Pancreas (tissue), 10 donors: ENCODE measurements at regions not wholly inside any gene's neighbourhood (a gene's known extent, or its start where the extent isn't known, plus 50 kb on each side); places are given as distances from the start of the nearest gene placed in this dataset.

Experiments used
- ATAC-seq, 4 donors: fragments of 200-7000 bp; cut with Tn5 transposase; one replicate each; pipeline versions ENCODE4 v1.8.0 to v1.9.1; 2020; ENCODE audit warnings: mild to moderate bottlenecking in 4 of 4, moderate library complexity in 4 of 4
- DNase-seq, 6 donors: peaks; one replicate each; pipeline ENCODE4 v3.0.0-alpha.2; 2020
- FAIRE-seq: peaks from 2 replicates; lab custom pipeline; 2012; peaks lifted over from hg19 to GRCh38; lab: Jason Lieb, UNC
- H3K27ac ChIP-seq, 4 donors: fragments of 200-600 bp; sonication (generic); 1 replicate in 3 of 4; 2 replicates in 1 of 4; pipeline versions ENCODE4 v1.5.0 to v1.8.0; 2020
- H3K27me3 ChIP-seq, 4 donors: fragments of 200-600 bp; one replicate each; pipeline ENCODE4 v1.8.0; 2021
- H3K36me3 ChIP-seq, 3 donors: fragments of 200-600 bp; sonication (generic) in 1 of 3; one replicate each; pipeline versions ENCODE4 v1.5.0 to v1.8.0; 2020 to 2021
- H3K4me1 ChIP-seq, 3 donors: fragments of 200-600 bp; one replicate each; pipeline ENCODE4 v1.8.0; 2021
- H3K4me3 ChIP-seq, 4 donors: fragments of 200-600 bp; sonication (generic) in 2 of 4; one replicate each; pipeline versions ENCODE4 v1.5.0 to v1.8.0; 2020 to 2021
- H3K9me3 ChIP-seq, 4 donors: fragments of 200-600 bp; one replicate each; pipeline ENCODE4 v1.8.0; 2021
- whole genome bisulfite sequencing, 2 donors: extraction: QIAGEN DNeasy Blood & Tissue Kit; methylation state at CpG; one replicate each; pipeline ENCODE4 v1.1.7; 2013; 5-methylcytosine and 5-hydroxymethylcytosine counted together
- intact Hi-C, 3 donors: fragments of 100-400 bp; cut with DNase I; formaldehyde crosslinking; loops; one replicate each; pipeline versions ENCODE4 v1.11.1 to v1.14.2; 2022
- TF ChIP-seq, protein P1 (sequence below), 4 donors: fragments of 200-600 bp; sonication (generic) in 3 of 4; IDR thresholded peaks; one replicate each; pipeline versions ENCODE4 v1.5.0 to v1.8.0; 2021; ENCODE audit warnings: antibody characterized with exemption in 4 of 4
- donor health status: healthy with polysubstance abuse.
- donor health status: DM: no; HTN: no; CAD: no; lungs with moderate emphysema.
- donor health status: DM: no; HTN: no; CAD: no.
- donor health status: control.
- donor health status: control.
- donor health status: Bipolar disorder and iron deficiency.
- donor health status: DM: yes; HTN: yes; CAD: no.
- donor health status: DM: no; HTN: no; CAD: no.
- donor health status: DM: no; HTN: no; CAD: no.
- donor health status: DM: yes; HTN: yes; CAD: no.

DNA sequence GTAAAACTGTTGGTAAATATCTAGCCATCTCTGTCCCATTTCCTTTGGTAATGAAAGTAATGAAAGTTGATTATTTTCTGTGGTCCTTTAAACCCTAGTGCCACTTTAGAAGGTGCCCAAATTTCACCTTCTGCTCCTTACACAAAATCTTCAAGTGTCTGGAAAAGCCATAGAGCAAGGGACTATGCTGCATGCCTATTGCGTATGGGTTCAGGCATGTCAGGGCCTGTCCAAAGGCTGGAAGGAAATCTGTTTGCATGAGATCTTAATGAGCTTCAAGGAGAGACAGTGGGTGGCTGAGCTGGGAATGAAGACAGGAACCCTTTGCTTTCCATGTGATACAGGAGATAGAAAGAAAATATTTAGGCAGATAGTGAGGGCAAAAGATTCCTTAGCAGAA lies 66.6 kb upstream of the CCN6 start:
- no peaks in the 10 kb centered on the region for H3K4me1 ChIP-seq
- 75 to 77% methylated on average over 1 of the region's 1 CpG for WGBS, 2 donors
- no peak overlapping the region for H3K27ac ChIP-seq
- ATAC-seq = no peak
- intact Hi-C loops = no loop called here
- no peak for DNase-seq
- H3K27me3 ChIP-seq = no peaks in the 10 kb centered on the region
- H3K4me3 ChIP-seq = no peak overlapping the region
- no peaks in the 10 kb centered on the region for H3K36me3 ChIP-seq
- FAIRE-seq = no peak
- H3K9me3 ChIP-seq = no peaks in the 10 kb centered on the region
- TF ChIP-seq, protein P1, sequence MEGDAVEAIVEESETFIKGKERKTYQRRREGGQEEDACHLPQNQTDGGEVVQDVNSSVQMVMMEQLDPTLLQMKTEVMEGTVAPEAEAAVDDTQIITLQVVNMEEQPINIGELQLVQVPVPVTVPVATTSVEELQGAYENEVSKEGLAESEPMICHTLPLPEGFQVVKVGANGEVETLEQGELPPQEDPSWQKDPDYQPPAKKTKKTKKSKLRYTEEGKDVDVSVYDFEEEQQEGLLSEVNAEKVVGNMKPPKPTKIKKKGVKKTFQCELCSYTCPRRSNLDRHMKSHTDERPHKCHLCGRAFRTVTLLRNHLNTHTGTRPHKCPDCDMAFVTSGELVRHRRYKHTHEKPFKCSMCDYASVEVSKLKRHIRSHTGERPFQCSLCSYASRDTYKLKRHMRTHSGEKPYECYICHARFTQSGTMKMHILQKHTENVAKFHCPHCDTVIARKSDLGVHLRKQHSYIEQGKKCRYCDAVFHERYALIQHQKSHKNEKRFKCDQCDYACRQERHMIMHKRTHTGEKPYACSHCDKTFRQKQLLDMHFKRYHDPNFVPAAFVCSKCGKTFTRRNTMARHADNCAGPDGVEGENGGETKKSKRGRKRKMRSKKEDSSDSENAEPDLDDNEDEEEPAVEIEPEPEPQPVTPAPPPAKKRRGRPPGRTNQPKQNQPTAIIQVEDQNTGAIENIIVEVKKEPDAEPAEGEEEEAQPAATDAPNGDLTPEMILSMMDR (IDR thresholded peaks at IDR 0.05) = no peak

DNA sequence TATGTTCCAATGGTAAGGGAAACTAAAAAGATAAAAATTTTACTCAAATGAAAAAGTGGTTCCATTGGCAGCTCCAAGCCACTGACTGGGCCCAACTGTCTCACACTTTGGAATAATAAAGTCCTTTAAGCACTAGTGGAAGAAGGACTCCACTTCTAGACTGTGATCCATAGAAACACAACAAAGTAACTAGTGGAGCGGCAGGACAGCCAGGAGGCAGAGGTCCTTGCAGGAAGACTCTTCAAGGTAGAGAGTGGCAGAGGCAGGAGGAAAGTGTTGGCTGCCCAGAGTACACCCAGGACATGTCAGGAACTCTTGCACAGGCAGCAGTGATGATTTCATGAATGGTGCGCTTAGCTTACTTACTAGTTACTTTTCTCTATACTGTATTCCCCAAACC lies 65.0 kb upstream of the CCN6 start:
- FAIRE-seq (no peak), DNase-seq (no peak), ATAC-seq (no peak)
- 97 to 100% methylated on average over 2 of the region's 2 CpGs for WGBS, 2 donors
- Histone ChIP-seq H3K4me3 (no peak overlapping the region), H3K4me1 (no peaks in the 10 kb centered on the region), H3K27me3 (no peaks in the 10 kb centered on the region), H3K9me3 (no peaks in the 10 kb centered on the region), H3K27ac (no peak overlapping the region), H3K36me3 (no peaks in the 10 kb centered on the region)
- intact Hi-C loops = no loop called here
- TF ChIP-seq, protein P1 (IDR thresholded peaks at IDR 0.05) = no peak

DNA sequence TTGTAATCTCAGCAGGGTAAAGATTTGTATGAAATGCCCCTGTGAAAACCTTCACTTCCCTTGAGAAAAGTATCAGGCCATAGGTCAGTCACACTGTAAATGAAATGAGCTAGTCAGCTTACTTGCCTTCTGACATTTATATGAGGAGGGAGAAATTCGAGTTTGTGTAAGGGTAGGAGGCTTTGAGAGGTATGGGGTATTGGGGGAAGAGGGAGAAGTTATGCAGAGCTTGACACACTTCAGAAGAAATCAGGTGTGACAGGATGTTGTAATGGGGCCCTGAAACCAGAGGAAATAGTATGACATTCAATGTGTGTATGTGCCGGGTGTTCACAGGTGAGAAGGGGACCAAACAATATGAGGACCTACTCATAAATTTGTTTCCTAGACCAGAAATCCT lies 64.2 kb upstream of the CCN6 start:
- intact Hi-C loops = loop anchor here in 1 of 3 donors (10.0 kb wide), 1 partner anchor 275 kb away; no protein-coding TSS in a partner anchor
- no peak overlapping the region for H3K4me3 ChIP-seq
- H3K27me3 ChIP-seq = peaks cover 0 to 3% (median 0%) of the 10 kb centered on the region in 4 donors
- no peaks in the 10 kb centered on the region for H3K9me3 ChIP-seq
- ATAC-seq (no peak), FAIRE-seq (no peak), DNase-seq (no peak)
- no peaks in the 10 kb centered on the region for H3K4me1 ChIP-seq
- no peak overlapping the region for H3K27ac ChIP-seq
- H3K36me3 ChIP-seq = no peaks in the 10 kb centered on the region
- WGBS, 2 donors = 74 to 87% methylated on average over 2 of the region's 2 CpGs
- TF ChIP-seq, protein P1 (IDR thresholded peaks at IDR 0.05) = no peak

DNA sequence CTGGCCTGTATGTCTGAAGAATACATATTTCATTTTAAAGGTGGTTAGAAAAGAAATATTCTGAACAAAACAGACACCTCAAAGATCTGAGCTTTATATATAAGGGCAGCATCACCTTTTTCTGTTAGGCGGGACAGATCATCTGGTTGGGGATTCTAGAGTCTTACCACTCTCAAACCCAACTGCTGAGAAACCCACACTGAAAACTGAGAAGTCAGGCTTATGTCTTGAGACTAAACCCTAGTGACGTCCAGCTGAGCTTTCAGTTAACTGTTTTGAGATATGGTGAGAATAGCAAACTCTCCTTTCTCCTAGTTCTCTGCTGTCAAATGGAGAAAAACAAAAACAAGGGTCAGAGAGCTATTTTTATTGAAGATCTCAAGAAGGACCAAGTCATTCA lies 63.7 kb upstream of the CCN6 start:
- no peak overlapping the region for H3K27ac ChIP-seq
- intact Hi-C loops = loop anchor here in 1 of 3 donors (10.0 kb wide), 1 partner anchor 275 kb away; no protein-coding TSS in a partner anchor
- TF ChIP-seq, protein P1 (IDR thresholded peaks at IDR 0.05) = no peak
- DNase-seq (no peak), FAIRE-seq (no peak), ATAC-seq (no peak)
- H3K9me3 ChIP-seq = no peaks in the 10 kb centered on the region
- H3K36me3 ChIP-seq = no peaks in the 10 kb centered on the region
- peaks cover 0 to 3% (median 0%) of the 10 kb centered on the region in 4 donors for H3K27me3 ChIP-seq
- no peaks in the 10 kb centered on the region for H3K4me1 ChIP-seq
- no peak overlapping the region for H3K4me3 ChIP-seq
- 82 to 87% methylated on average over 2 of the region's 2 CpGs for WGBS, 2 donors

DNA sequence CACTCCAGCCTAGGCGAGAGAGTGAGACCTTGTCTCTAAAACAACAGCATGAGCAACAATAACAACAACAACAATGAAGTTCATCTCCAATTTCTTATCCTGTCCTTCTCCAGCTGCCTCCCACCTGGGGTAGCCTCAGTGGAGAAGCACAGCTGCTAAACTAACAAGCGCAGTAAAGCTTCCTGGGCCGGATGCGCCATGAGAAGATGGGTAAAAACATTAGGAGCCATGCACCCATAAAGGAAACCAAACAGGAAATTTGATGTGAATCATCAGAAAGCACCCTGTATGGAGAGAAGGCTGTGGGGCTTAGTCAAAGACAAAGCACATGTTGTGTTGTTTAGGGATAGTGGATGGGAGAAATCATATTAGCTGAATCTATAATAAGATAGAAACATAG lies 61.1 kb upstream of the CCN6 start:
- FAIRE-seq (no peak), DNase-seq (no peak), ATAC-seq (no peak)
- Histone ChIP-seq H3K4me3 (no peak overlapping the region), H3K4me1 (no peaks in the 10 kb centered on the region), H3K27ac (no peak overlapping the region), H3K27me3 (peaks cover 0 to 3% (median 0%) of the 10 kb centered on the region in 4 donors), H3K9me3 (no peaks in the 10 kb centered on the region), H3K36me3 (no peaks in the 10 kb centered on the region)
- intact Hi-C loops = loop anchor here in 1 of 3 donors (10.0 kb wide), 1 partner anchor 278 kb away; no protein-coding TSS in a partner anchor
- WGBS, 2 donors = 88 to 91% methylated on average over 4 of the region's 4 CpGs
- TF ChIP-seq, protein P1 (IDR thresholded peaks at IDR 0.05) = no peak
